SH-SY5Y (cell line): ENCODE measurements at regions not wholly inside any gene's neighbourhood (a gene's known extent, or its start where the extent isn't known, plus 50 kb on each side); places are given as distances from the start of the nearest gene placed in this dataset.

Experiments
- GATA2 ChIP-seq: IDR thresholded peaks from 2 replicates; pipeline ENCODE4 v1.6.1; 2011; ENCODE audit warnings: mild to moderate bottlenecking, low read depth, low read length
- GATA3 ChIP-seq: IDR thresholded peaks from 2 replicates; pipeline ENCODE4 v1.6.1; 2011; ENCODE audit warnings: low read depth, mild to moderate bottlenecking, low read length, moderate library complexity

DNA sequence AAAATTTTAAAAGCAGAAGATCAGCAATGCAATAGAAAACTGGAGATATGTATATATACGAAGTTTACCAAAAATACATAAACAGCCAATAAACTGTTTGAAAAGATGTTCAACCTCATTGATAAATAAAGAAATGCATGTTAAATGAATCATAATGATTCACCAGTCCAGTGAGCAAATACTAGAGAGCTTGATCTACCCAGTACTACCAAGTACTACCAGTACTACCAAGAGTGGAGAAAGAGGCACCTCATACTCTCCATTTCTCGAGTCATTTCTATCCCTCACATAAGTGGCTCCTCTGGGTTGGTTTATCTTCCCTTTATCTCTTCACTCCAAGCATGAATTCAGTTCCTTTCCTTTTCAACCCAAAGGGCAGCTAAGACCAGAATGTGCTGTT lies 138.9 kb downstream of the MREG start:
- TF ChIP-seq GATA2, result no peak
- TF ChIP-seq GATA3, result no peak
